PC-3 (cell line): ENCODE measurements at regions not wholly inside any gene's neighbourhood (a gene's known extent, or its start where the extent isn't known, plus 50 kb on each side); places are given as distances from the start of the nearest gene placed in this dataset.

Source experiments
- CTCF ChIP-seq: fragments of 300-600 bp; sonication (generic); conservative IDR thresholded peaks from 2 replicates; pipeline ENCODE4 v1.5.1; 2017; ENCODE audit warnings: antibody characterized with exemption, low read depth, mild to moderate bottlenecking, low read length
- EZH2 ChIP-seq: fragments of 300-600 bp; sonication (generic); IDR thresholded peaks from one replicate; pipeline ENCODE4 v1.6.1; 2017; ENCODE audit warnings: antibody characterized with exemption, mild to moderate bottlenecking, low read length; ENCODE audit not compliant: unreplicated experiment
- EZH2phosphoT487 ChIP-seq: fragments of 300-600 bp; sonication (generic); IDR thresholded peaks from 2 replicates; pipeline ENCODE4 v1.6.1; 2018; ENCODE audit warnings: mild to moderate bottlenecking, antibody characterized with exemption, low read length, borderline replicate concordance

GRCh38 chr2:49619804-49620203, 465.5 kb upstream of the FSHR start:
- TF ChIP-seq CTCF (peak; percentile 22; the same call in 1 of the 2 replicates), EZH2phosphoT487 (no peak), EZH2 (no peak)
